ENCODE measurements at regions not wholly inside any gene's neighbourhood (a gene's known extent, or its start where the extent isn't known, plus 50 kb on each side); places are given as distances from the start of the nearest gene placed in this dataset.

- TF ChIP-seq CTCF (conservative IDR thresholded peaks at IDR 0.05; ENCODE audit: control insufficient read depth, insufficient read depth, low read depth, low read length) = no peak
Observed at GRCh38 chr2:4018535-4018934, 315.2 kb downstream of the DCDC2C start.

GRCh38 chr2:4020153-4020552 lies 316.8 kb downstream of the DCDC2C start:
- H3K4me3 ChIP-seq (ENCODE audit: control insufficient read depth, low read depth, low read length) = no peak overlapping the region
- no peak for TF ChIP-seq CTCF (conservative IDR thresholded peaks at IDR 0.05; ENCODE audit: control insufficient read depth, insufficient read depth, low read depth, low read length)
- no peak for DNase-seq (ENCODE audit: low read depth)

More at GRCh38 chr2:4018535-4018934, 315.2 kb downstream of the DCDC2C start:
- DNase-seq (ENCODE audit: low read depth) = no peak
- no peak overlapping the region for H3K4me3 ChIP-seq (ENCODE audit: control insufficient read depth, low read depth, low read length)

GRCh38 chr2:4020649-4021048 lies 317.3 kb downstream of the DCDC2C start:
- no peak for DNase-seq (ENCODE audit: low read depth)
- H3K4me3 ChIP-seq (ENCODE audit: control insufficient read depth, low read depth, low read length) = no peak overlapping the region
- TF ChIP-seq CTCF (conservative IDR thresholded peaks at IDR 0.05; ENCODE audit: control insufficient read depth, insufficient read depth, low read depth, low read length) = no peak

GRCh38 chr2:4024605-4025004 lies 321.2 kb downstream of the DCDC2C start:
- DNase-seq (ENCODE audit: low read depth) = no peak
- H3K4me3 ChIP-seq (ENCODE audit: control insufficient read depth, low read depth, low read length) = no peak overlapping the region
- no peak for TF ChIP-seq CTCF (conservative IDR thresholded peaks at IDR 0.05; ENCODE audit: control insufficient read depth, insufficient read depth, low read depth, low read length)

GRCh38 chr2:4029081-4029480 lies 325.7 kb downstream of the DCDC2C start:
- no peak for DNase-seq (ENCODE audit: low read depth)
- H3K4me3 ChIP-seq (ENCODE audit: control insufficient read depth, low read depth, low read length) = no peak overlapping the region
- no peak for TF ChIP-seq CTCF (conservative IDR thresholded peaks at IDR 0.05; ENCODE audit: control insufficient read depth, insufficient read depth, low read depth, low read length)

- no peak for DNase-seq (ENCODE audit: low read depth)
- TF ChIP-seq CTCF (conservative IDR thresholded peaks at IDR 0.05; ENCODE audit: control insufficient read depth, insufficient read depth, low read depth, low read length) = no peak
- H3K4me3 ChIP-seq (ENCODE audit: control insufficient read depth, low read depth, low read length) = no peak overlapping the region
Observed at GRCh38 chr2:4039896-4040295, 336.5 kb downstream of the DCDC2C start.
